Suprapubic skin (tissue), 4 donors: ENCODE measurements at regions not wholly inside any gene's neighbourhood (a gene's known extent, or its start where the extent isn't known, plus 50 kb on each side); places are given as distances from the start of the nearest gene placed in this dataset.

ENCODE experiments used
- CTCF ChIP-seq, 2 donors: fragments of 200-600 bp in 1 of 2; fragments of 450-650 bp in 1 of 2; sonication (generic) in 1 of 2; IDR thresholded peaks; one replicate each; pipeline ENCODE4 v1.5.1; 2016 to 2019; ENCODE audit warnings: antibody characterized with exemption in 2 of 2, mild to moderate bottlenecking in 1 of 2, moderate library complexity in 1 of 2
- EP300 ChIP-seq: sonication (generic); formaldehyde crosslinking; IDR thresholded peaks from one replicate; pipeline ENCODE4 v1.6.1; 2017; ENCODE audit warnings: antibody characterized with exemption
- POLR2A ChIP-seq, 2 donors: fragments of 450-650 bp; IDR thresholded peaks; one replicate each; pipeline ENCODE4 v1.6.1; 2017; ENCODE audit warnings: antibody characterized with exemption in 2 of 2, mild to moderate bottlenecking in 2 of 2, moderate library complexity in 2 of 2
- POLR2AphosphoS5 ChIP-seq, 3 donors: sonication (generic); formaldehyde crosslinking; IDR thresholded peaks; one replicate each; pipeline ENCODE4 v1.6.1; 2017; ENCODE audit warnings: antibody characterized with exemption in 3 of 3

GRCh38 chr7:53947732-53948131 lies 594.4 kb upstream of the VSTM2A start:
- TF ChIP-seq CTCF (IDR thresholded peaks at IDR 0.05) (no peak), POLR2A (IDR thresholded peaks at IDR 0.05) (no peak), POLR2AphosphoS5 (IDR thresholded peaks at IDR 0.05) (no peak), EP300 (no peak)
